AG09319 (cell line): ENCODE measurements at regions not wholly inside any gene's neighbourhood (a gene's known extent, or its start where the extent isn't known, plus 50 kb on each side); places are given as distances from the start of the nearest gene placed in this dataset.

Experiments used
- DNase-seq: peaks from one replicate; pipeline ENCODE4 v3.0.0-alpha.2; 2010; ENCODE audit warnings: low read depth; ENCODE audit errors: extremely low read depth
- TF ChIP-seq, protein P1 (sequence below): IDR thresholded peaks from 2 replicates; pipeline ENCODE4 v1.5.1; 2011; ENCODE audit warnings: low read depth, mild to moderate bottlenecking, inconsistent platforms, low read length, moderate library complexity

DNA sequence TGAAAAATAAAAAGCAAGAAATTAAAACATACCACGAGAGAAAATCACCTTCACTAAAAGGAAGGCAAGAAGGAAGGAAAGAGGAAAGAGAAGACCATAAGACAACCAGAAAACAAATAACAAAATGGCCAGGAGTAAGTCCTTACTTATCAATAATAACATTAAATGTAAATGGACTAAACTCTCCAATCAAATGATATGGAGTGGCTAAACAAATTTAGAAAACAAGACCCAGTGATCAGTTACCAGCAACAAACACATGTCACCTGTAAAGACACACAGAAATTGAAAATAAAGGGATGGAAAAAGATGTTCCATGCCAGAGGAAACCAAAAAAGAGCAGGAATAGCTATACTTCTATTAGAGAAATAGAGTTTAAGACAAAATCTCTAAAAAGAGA lies 85.0 kb upstream of the SLC38A4 start:
- TF ChIP-seq, protein P1, sequence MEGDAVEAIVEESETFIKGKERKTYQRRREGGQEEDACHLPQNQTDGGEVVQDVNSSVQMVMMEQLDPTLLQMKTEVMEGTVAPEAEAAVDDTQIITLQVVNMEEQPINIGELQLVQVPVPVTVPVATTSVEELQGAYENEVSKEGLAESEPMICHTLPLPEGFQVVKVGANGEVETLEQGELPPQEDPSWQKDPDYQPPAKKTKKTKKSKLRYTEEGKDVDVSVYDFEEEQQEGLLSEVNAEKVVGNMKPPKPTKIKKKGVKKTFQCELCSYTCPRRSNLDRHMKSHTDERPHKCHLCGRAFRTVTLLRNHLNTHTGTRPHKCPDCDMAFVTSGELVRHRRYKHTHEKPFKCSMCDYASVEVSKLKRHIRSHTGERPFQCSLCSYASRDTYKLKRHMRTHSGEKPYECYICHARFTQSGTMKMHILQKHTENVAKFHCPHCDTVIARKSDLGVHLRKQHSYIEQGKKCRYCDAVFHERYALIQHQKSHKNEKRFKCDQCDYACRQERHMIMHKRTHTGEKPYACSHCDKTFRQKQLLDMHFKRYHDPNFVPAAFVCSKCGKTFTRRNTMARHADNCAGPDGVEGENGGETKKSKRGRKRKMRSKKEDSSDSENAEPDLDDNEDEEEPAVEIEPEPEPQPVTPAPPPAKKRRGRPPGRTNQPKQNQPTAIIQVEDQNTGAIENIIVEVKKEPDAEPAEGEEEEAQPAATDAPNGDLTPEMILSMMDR = no peak
- no peak for DNase-seq

DNA sequence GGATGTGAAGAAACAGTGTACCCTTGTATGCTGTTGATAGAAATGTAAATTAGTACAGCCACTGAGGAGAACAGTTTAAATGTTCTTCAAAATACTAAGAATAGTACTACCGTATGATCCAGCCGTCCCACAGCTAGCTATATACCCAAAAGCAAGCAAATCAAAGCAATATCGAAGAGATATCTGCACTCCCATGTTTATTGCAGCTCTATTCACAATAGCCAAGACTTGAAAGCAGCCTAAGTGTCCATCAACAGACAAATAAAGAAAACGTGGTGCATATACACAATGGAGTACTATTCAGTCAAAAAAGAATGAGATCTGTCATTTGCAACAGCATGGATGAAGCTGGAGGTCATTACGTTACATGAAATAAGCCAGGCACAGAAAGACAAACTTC lies 88.5 kb upstream of the SLC38A4 start:
- TF ChIP-seq, protein P1 = no peak
- no peak for DNase-seq

DNA sequence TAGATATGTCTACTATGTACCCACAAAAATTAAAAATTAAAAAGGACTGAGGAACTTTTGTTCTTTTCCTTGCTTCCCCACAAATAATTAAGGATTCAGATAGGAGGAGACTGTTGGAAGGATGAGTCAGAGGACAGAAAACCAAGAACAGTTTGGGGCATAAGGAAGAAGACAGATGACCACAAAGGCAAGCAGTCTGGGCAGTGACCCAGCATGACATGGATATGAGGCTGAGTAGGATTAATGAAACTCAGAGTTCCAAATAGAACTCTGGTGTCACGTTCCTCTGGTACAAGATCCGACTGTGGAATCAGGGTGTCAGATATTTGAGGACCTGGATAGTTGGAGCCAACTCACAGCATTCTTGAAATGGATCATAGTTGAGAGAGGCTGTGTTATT lies 89.3 kb upstream of the SLC38A4 start:
- TF ChIP-seq, protein P1 = no peak
- DNase-seq = peak; percentile 72

DNA sequence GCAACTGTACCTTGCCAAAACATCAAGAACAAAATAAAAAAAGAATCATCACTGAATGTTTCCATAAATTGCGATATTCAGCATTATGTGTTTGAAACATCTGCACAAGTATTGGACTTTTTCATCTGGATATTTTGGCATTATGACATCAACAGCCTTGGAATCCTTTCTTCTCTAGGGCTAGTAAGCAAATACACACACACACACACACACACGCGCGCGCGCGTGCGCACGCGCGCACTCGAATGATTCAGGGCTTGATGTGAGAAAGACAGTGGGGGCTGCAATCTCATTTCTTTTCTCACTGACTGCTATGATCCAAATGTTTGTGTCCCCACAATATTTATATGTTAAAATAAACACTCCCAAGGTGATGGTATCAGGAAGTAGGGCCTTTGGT lies 90.0 kb upstream of the SLC38A4 start:
- no peak for DNase-seq
- TF ChIP-seq, protein P1 = no peak

DNA sequence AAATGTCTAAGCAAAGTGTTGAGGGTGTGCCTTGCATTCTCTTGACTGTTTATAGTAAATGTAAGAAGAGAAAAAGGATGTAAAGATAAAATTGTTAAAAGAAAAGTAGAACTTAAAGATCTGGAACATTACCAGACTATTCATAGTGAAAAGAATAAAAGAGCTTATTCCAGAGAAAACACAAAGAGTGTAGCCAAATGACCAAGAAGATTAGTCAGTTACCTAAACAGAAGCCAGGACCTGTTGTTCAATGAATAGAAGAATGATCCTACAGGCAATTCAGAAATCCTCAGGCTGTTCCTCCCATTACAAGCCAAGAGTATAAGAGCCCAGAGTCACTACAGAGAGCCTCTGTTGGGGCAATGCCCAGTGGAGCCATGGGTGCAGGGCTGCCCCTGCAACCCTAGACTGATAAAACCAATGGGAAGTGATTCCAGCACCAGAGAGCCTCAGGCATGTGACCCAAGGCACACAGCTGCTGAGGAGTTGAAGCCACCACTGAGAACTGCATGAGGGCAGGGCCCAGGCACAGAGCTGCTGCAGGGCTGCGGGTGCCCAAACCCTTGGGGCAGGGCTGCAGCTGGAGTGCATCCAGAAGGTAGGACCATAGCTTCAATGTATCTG lies 91.1 kb upstream of the SLC38A4 start:
- no peak for DNase-seq
- TF ChIP-seq, protein P1 = no peak

DNA sequence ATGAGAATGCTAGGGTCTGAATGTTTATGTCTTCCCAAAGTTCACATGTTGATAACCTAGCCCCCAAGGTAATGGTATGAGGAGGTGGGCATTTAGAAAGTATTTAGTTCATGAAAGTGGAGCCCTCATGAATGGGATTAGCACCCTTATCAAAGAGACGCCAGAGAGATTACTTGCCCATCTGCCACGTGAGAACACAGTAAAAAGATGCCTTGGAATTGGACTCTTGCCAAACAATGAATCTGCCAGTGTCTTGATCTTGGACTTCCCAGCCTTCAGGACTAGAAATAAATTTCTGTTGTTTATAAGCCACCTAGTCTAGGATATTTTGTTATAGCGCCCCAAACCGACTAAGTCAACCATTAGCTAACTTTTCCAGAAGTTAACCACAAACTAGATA lies 92.0 kb upstream of the SLC38A4 start:
- TF ChIP-seq, protein P1 = no peak
- no peak for DNase-seq

DNA sequence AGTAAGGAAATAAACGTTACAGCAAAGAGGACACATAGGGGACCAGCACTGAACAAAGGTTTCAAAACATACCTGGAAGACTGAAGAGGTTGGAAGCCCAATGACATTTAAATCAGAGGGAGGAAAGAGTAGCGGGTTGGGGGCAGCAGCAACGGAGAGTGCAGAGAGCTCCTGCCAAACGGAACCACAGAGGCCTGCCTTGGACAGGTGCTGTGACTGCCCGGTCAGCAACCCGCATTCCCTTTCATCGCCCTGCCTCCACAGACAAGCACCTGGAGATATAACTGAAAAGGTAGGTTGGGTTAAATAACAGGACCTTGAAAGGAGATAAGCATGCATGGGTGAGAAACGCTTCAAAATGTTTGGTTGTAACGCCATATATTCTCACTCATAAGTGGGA lies 92.8 kb upstream of the SLC38A4 start:
- TF ChIP-seq, protein P1 = no peak
- DNase-seq = no peak
